Inflammatory macrophage treated with lipopolysaccharide for 4 hours (primary cell): ENCODE measurements at regions not wholly inside any gene's neighbourhood (a gene's known extent, or its start where the extent isn't known, plus 50 kb on each side); places are given as distances from the start of the nearest gene placed in this dataset.
"Not testable (repeated sequence)": the region's sequence is repeated elsewhere in the genome, so short reads cannot be mapped to it uniquely, and the experiment has no call there.

ENCODE experiments used
- DNase-seq: peaks from one replicate; pipeline ENCODE4 v3.0.0-alpha.2; 2020

- no peak for DNase-seq
Measured at GRCh38 chr10:106378251-106378650, 786.3 kb downstream of the SORCS1 start.

GRCh38 chr10:106370751-106371150 is 793.8 kb downstream of the SORCS1 start:
- DNase-seq: no peak

- no peak for DNase-seq
Measured at GRCh38 chr10:106360870-106361269, 803.6 kb downstream of the SORCS1 start.

GRCh38 chr10:106355450-106355849 is 809.1 kb downstream of the SORCS1 start:
- DNase-seq: no peak

GRCh38 chr10:106348933-106349332 is 815.6 kb downstream of the SORCS1 start:
- no peak for DNase-seq

GRCh38 chr10:106347547-106347946 is 817.0 kb downstream of the SORCS1 start:
- no peak for DNase-seq

- not testable (repeated sequence) for DNase-seq
Measured at GRCh38 chr10:106343539-106343938, 821.0 kb downstream of the SORCS1 start.

GRCh38 chr10:106341356-106341755 is 823.1 kb downstream of the SORCS1 start:
- no peak for DNase-seq

GRCh38 chr10:106338486-106338885 is 826.0 kb downstream of the SORCS1 start:
- DNase-seq: no peak

GRCh38 chr10:106336874-106337273 is 827.6 kb downstream of the SORCS1 start:
- DNase-seq: no peak

GRCh38 chr10:106327747-106328146 is 836.8 kb downstream of the SORCS1 start:
- no peak for DNase-seq

GRCh38 chr10:106320876-106321275 is 843.6 kb downstream of the SORCS1 start:
- DNase-seq: no peak

- no peak for DNase-seq
Measured at GRCh38 chr10:106320078-106320477, 844.4 kb downstream of the SORCS1 start.

- DNase-seq: no peak
Measured at GRCh38 chr10:106317554-106317953, 847.0 kb downstream of the SORCS1 start.

GRCh38 chr10:106313041-106313440 is 851.5 kb downstream of the SORCS1 start:
- DNase-seq: no peak

GRCh38 chr10:106312087-106312486 is 852.4 kb downstream of the SORCS1 start:
- DNase-seq: no peak

GRCh38 chr10:106311590-106311989 is 852.9 kb downstream of the SORCS1 start:
- no peak for DNase-seq

- DNase-seq: no peak
Measured at GRCh38 chr10:106310596-106310995, 853.9 kb downstream of the SORCS1 start.

GRCh38 chr10:106309376-106309775 is 855.1 kb downstream of the SORCS1 start:
- no peak for DNase-seq

- DNase-seq: no peak
Measured at GRCh38 chr10:106308284-106308683, 856.2 kb downstream of the SORCS1 start.

GRCh38 chr10:106304056-106304455 is 860.5 kb downstream of the SORCS1 start:
- DNase-seq: no peak

- no peak for DNase-seq
Measured at GRCh38 chr10:106302961-106303360, 861.5 kb downstream of the SORCS1 start.

- DNase-seq: no peak
Measured at GRCh38 chr10:106301146-106301545, 863.4 kb downstream of the SORCS1 start.

- no peak for DNase-seq
Measured at GRCh38 chr10:106296750-106297392, 867.6 kb downstream of the SORCS1 start.

- no peak for DNase-seq
Measured at GRCh38 chr10:106284802-106285587, 879.5 kb downstream of the SORCS1 start.
